ENCODE measurements at regions not wholly inside any gene's neighbourhood (a gene's known extent, or its start where the extent isn't known, plus 50 kb on each side); places are given as distances from the start of the nearest gene placed in this dataset.
A peak's percentile ranks its signal among the peaks of the same experiment; 100 is the strongest.

DNA sequence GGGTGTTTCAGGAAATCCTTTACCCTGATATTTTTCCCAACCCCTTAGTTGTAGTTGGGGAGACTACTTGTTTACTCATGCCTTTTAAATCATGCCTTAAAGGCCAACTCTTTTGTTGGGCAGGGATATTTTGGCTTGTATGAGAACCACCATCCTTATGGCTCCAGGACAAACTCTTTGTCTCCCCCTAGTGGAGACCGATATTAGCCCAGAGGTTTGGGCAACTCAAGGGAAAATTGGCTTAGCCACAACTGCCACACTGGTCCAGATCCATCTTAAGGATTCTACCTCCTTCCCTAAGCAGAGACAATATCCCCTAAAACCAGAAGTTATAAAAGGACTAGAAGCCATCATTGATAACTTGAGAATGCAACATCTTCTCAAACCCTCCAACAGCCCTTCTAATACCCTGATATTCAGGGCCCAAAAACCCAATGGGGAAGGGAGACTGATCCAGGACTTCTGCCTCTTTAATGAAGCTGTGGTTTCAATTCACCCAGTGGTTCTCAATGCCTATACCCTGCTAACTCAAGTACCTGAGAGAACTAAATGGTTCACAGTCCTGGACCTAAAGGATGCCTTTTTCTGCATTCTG lies 100.9 kb upstream of the HCN1 start:
- no peaks in the 10 kb centered on the region for H3K4me1 ChIP-seq
- ChIA-PET CTCF (no interaction called here), POLR2A (no interaction called here)
- Mint-ChIP-seq H3K4me3 (ENCODE audit: unreplicated experiment) (no peak overlapping the region), H3K9me3 (ENCODE audit: unreplicated experiment) (peaks cover 25% of the 10 kb centered on the region), H3K27ac (ENCODE audit: unreplicated experiment) (no peak overlapping the region), H3K36me3 (ENCODE audit: insufficient read depth, unreplicated experiment) (no peaks in the 10 kb centered on the region), H3K27me3 (ENCODE audit: insufficient read depth, unreplicated experiment) (no peaks in the 10 kb centered on the region), H3K4me1 (ENCODE audit: low read depth, unreplicated experiment) (no peaks in the 10 kb centered on the region)
- intact Hi-C loops (cut with micrococcal nuclease; ENCODE audit: unreplicated experiment): no loop called here
- BruUV-seq (replicated peaks): no TSS peak
- TF ChIP-seq, protein P1, sequence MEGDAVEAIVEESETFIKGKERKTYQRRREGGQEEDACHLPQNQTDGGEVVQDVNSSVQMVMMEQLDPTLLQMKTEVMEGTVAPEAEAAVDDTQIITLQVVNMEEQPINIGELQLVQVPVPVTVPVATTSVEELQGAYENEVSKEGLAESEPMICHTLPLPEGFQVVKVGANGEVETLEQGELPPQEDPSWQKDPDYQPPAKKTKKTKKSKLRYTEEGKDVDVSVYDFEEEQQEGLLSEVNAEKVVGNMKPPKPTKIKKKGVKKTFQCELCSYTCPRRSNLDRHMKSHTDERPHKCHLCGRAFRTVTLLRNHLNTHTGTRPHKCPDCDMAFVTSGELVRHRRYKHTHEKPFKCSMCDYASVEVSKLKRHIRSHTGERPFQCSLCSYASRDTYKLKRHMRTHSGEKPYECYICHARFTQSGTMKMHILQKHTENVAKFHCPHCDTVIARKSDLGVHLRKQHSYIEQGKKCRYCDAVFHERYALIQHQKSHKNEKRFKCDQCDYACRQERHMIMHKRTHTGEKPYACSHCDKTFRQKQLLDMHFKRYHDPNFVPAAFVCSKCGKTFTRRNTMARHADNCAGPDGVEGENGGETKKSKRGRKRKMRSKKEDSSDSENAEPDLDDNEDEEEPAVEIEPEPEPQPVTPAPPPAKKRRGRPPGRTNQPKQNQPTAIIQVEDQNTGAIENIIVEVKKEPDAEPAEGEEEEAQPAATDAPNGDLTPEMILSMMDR (IDR thresholded peaks at IDR 0.05; ENCODE audit: insufficient read depth in 1 of 2, low read depth in 1 of 2, low read length in 1 of 2, severe bottlenecking in 1 of 2, unreplicated experiment in 1 of 2): peak; percentile 7 to 43
- peaks cover 6% of the 10 kb centered on the region; the same call in 1 of the 2 replicates for H3K9me3 ChIP-seq
- DNase-seq: peak in 1 of 2 experiments; percentile 4
- no peaks in the 10 kb centered on the region for H3K27me3 ChIP-seq (replicated peaks; ENCODE audit: control insufficient read depth, insufficient read depth, low read length)
- no peaks in the 10 kb centered on the region for H3K36me3 ChIP-seq (ENCODE audit: control insufficient read depth, insufficient read depth, low read length)
- H3K4me3 ChIP-seq (ENCODE audit: low read depth, low read length): no peak overlapping the region

DNA sequence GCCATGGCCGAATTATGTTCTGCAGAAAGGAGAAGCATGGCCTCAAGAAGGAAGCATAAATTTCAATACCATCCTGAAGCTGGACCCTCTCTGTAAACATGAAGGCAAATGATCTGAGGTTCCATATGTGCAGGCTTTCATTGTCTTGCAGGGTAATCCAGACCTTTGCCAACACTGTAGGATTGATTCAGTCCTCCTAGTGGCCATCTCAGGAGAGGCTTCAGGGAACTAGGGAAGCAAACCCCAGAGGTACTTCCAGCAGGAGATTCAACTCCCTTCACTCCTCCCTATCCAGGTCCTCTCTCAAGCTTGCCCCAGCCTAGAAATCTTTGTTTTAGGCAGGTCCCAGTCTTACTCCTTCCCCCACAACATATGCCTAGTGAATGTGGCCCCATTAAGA lies 99.3 kb upstream of the HCN1 start:
- H3K4me3 ChIP-seq (ENCODE audit: low read depth, low read length): no peak overlapping the region
- H3K36me3 ChIP-seq (ENCODE audit: control insufficient read depth, insufficient read depth, low read length): no peaks in the 10 kb centered on the region
- H3K27me3 Mint-ChIP-seq (ENCODE audit: insufficient read depth, unreplicated experiment): no peaks in the 10 kb centered on the region
- TF ChIP-seq, protein P1 (IDR thresholded peaks at IDR 0.05; ENCODE audit: insufficient read depth in 1 of 2, low read depth in 1 of 2, low read length in 1 of 2, severe bottlenecking in 1 of 2, unreplicated experiment in 1 of 2): no peak
- H3K9me3 Mint-ChIP-seq (ENCODE audit: unreplicated experiment): peaks cover 16% of the 10 kb centered on the region
- H3K4me1 ChIP-seq: no peaks in the 10 kb centered on the region
- peaks cover 1% of the 10 kb centered on the region; the same call in 1 of the 2 replicates for H3K9me3 ChIP-seq
- no TSS peak for BruUV-seq (replicated peaks)
- no peaks in the 10 kb centered on the region for H3K27me3 ChIP-seq (replicated peaks; ENCODE audit: control insufficient read depth, insufficient read depth, low read length)
- H3K4me1 Mint-ChIP-seq (ENCODE audit: low read depth, unreplicated experiment): no peaks in the 10 kb centered on the region
- POLR2A ChIA-PET: no interaction called here
- no peaks in the 10 kb centered on the region for H3K36me3 Mint-ChIP-seq (ENCODE audit: insufficient read depth, unreplicated experiment)
- intact Hi-C loops (cut with micrococcal nuclease; ENCODE audit: unreplicated experiment): no loop called here
- DNase-seq: no peak
- H3K27ac Mint-ChIP-seq (ENCODE audit: unreplicated experiment): no peak overlapping the region
- CTCF ChIA-PET: no interaction called here
- no peak overlapping the region for H3K4me3 Mint-ChIP-seq (ENCODE audit: unreplicated experiment)

DNA sequence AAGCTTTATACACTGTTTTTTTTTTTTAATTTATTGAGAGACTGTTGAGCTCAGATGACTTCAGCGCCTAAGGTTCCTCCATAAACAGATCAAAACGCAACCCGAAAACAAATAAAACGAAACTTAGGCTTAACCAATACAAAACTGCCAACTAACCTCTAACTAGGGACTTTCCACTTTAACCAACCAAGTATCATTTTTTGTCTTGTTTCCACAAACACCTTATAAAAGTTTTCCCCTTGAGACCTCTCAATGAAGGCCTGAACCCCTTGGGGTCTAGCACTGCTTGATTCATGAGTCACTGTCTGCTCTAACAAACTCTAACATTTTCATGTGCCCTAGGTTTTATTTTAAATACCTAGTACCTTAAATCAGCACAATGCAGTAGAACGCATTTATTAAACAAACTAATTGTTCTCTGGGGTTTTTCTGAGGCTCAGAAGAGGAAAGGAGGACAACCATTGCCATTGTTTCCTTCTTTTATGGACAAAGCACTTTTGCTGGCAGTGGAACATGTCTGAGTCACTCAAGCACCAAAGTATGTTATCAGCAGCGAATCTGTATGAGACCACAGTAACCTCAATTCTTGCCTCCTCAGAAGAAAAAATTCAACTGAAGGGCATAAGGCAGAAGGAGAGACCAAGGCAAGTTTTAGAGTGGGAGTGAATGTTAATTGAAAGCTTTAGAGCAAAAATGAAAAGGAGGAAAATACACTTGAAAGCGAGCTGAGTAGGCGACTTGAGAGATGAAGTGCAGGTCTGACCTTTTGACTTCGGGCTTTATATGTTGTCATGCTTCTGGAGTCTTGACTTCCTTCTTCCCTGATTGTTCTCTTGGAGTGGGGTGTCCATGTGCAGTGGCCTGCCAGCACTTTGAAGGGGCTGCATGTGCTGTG lies 97.7 kb upstream of the HCN1 start:
- POLR2A ChIA-PET: no interaction called here
- no TSS peak for BruUV-seq (replicated peaks)
- Mint-ChIP-seq H3K36me3 (ENCODE audit: insufficient read depth, unreplicated experiment) (no peaks in the 10 kb centered on the region), H3K4me1 (ENCODE audit: low read depth, unreplicated experiment) (no peaks in the 10 kb centered on the region), H3K9me3 (ENCODE audit: unreplicated experiment) (peaks cover 9% of the 10 kb centered on the region), H3K27ac (ENCODE audit: unreplicated experiment) (no peak overlapping the region), H3K27me3 (ENCODE audit: insufficient read depth, unreplicated experiment) (no peaks in the 10 kb centered on the region), H3K4me3 (ENCODE audit: unreplicated experiment) (no peak overlapping the region)
- Histone ChIP-seq H3K4me1 (no peaks in the 10 kb centered on the region), H3K9me3 (no peaks in the 10 kb centered on the region; the same call in 1 of the 2 replicates), H3K36me3 (ENCODE audit: control insufficient read depth, insufficient read depth, low read length) (no peaks in the 10 kb centered on the region), H3K27me3 (replicated peaks; ENCODE audit: control insufficient read depth, insufficient read depth, low read length) (no peaks in the 10 kb centered on the region), H3K4me3 (ENCODE audit: low read depth, low read length) (no peak overlapping the region)
- DNase-seq: no peak
- intact Hi-C loops (cut with micrococcal nuclease; ENCODE audit: unreplicated experiment): no loop called here
- CTCF ChIA-PET: no interaction called here
- TF ChIP-seq, protein P1 (IDR thresholded peaks at IDR 0.05; ENCODE audit: insufficient read depth in 1 of 2, low read depth in 1 of 2, low read length in 1 of 2, severe bottlenecking in 1 of 2, unreplicated experiment in 1 of 2): no peak

Measured in Caco-2 (cell line).